ENCODE measurements at regions not wholly inside any gene's neighbourhood (a gene's known extent, or its start where the extent isn't known, plus 50 kb on each side); places are given as distances from the start of the nearest gene placed in this dataset.

GRCh38 chr10:25076506-25077177 lies 60.2 kb downstream of the THNSL1 start:
- intact Hi-C loops (cut with DNase I), result loop anchor here in 1 of 2 donors (10.0 kb wide), 1 partner anchor 452 kb away; no protein-coding TSS in a partner anchor
- Histone ChIP-seq H3K4me1 (replicated peaks in 1 of 2) (peaks cover 0 to 7% of the 10 kb centered on the region in 2 donors), H3K36me3 (replicated peaks in 1 of 2) (no peaks in the 10 kb centered on the region), H3K4me3 (no peak overlapping the region), H3K27me3 (no peaks in the 10 kb centered on the region), H3K9me3 (replicated peaks in 1 of 3) (no peaks in the 10 kb centered on the region), H3K27ac (no peak overlapping the region)
- TF ChIP-seq CTCF (IDR thresholded peaks at IDR 0.05) (no peak), POLR2A (IDR thresholded peaks at IDR 0.05) (no peak)
- DNase-seq, result no peak
- WGBS, 4 donors, result 73 to 79% (median 78%) methylated on average over 9 of the region's 9 CpGs

- TF ChIP-seq POLR2A (IDR thresholded peaks at IDR 0.05) (no peak), CTCF (IDR thresholded peaks at IDR 0.05) (no peak)
- intact Hi-C loops (cut with DNase I), result loop anchor here in 1 of 2 donors (10.0 kb wide), 1 partner anchor 454 kb away; no protein-coding TSS in a partner anchor
- 65 to 77% (median 73%) methylated on average over 7 of the region's 7 CpGs for WGBS, 4 donors
Measured at GRCh38 chr10:25078658-25079431, 62.4 kb downstream of the THNSL1 start.

GRCh38 chr10:25080880-25081581 lies 64.6 kb downstream of the THNSL1 start:
- intact Hi-C loops (cut with DNase I), result loop anchor here in 1 of 2 donors (5.0 kb wide), 1 partner anchor 54 kb away; no protein-coding TSS in a partner anchor
- DNase-seq, result peak; percentile 80 to 97 (median 86)
- WGBS, 4 donors, result 6 to 8% (median 7%) methylated on average over 8 to 9 of the region's 9 CpGs

More at GRCh38 chr10:25078658-25079431, 62.4 kb downstream of the THNSL1 start:
- no peak overlapping the region for H3K27ac ChIP-seq
- peaks cover 0 to 7% of the 10 kb centered on the region in 2 donors for H3K4me1 ChIP-seq (replicated peaks in 1 of 2)
- H3K4me3 ChIP-seq, result no peak overlapping the region
- no peaks in the 10 kb centered on the region for H3K27me3 ChIP-seq
- no peaks in the 10 kb centered on the region for H3K36me3 ChIP-seq (replicated peaks in 1 of 2)
- no peak for DNase-seq
- no peaks in the 10 kb centered on the region for H3K9me3 ChIP-seq (replicated peaks in 1 of 3)

More at GRCh38 chr10:25080880-25081581, 64.6 kb downstream of the THNSL1 start:
- no peaks in the 10 kb centered on the region for H3K36me3 ChIP-seq (replicated peaks in 1 of 2)
- H3K4me3 ChIP-seq, result no peak overlapping the region
- peak overlapping the region in 1 of 5 donors; percentile 2 for H3K27ac ChIP-seq
- TF ChIP-seq CTCF (IDR thresholded peaks at IDR 0.05) (peak; percentile 84 to 96 (median 90)), POLR2A (IDR thresholded peaks at IDR 0.05) (no peak)
- H3K27me3 ChIP-seq, result no peaks in the 10 kb centered on the region
- H3K4me1 ChIP-seq (replicated peaks in 1 of 2), result peaks cover 0 to 7% of the 10 kb centered on the region in 2 donors
- H3K9me3 ChIP-seq (replicated peaks in 1 of 3), result no peaks in the 10 kb centered on the region
